ENCODE measurements at regions not wholly inside any gene's neighbourhood (a gene's known extent, or its start where the extent isn't known, plus 50 kb on each side); places are given as distances from the start of the nearest gene placed in this dataset.
"Not testable (repeated sequence)": the region's sequence is repeated elsewhere in the genome, so short reads cannot be mapped to it uniquely, and the experiment has no call there.

- not testable (repeated sequence) for DNase-seq (ENCODE audit: low spot score)
Measured at GRCh38 chr7:65145710-65146109, 139.2 kb upstream of the ERV3-1 start.

- DNase-seq (ENCODE audit: low spot score): not testable (repeated sequence)
Measured at GRCh38 chr7:65145008-65145407, 138.5 kb upstream of the ERV3-1 start.

- not testable (repeated sequence) for DNase-seq (ENCODE audit: low spot score)
Measured at GRCh38 chr7:65144557-65144956, 138.1 kb upstream of the ERV3-1 start.

GRCh38 chr7:65144119-65144518 lies 137.6 kb upstream of the ERV3-1 start:
- DNase-seq (ENCODE audit: low spot score): not testable (repeated sequence)

GRCh38 chr7:65141894-65142293 lies 135.4 kb upstream of the ERV3-1 start:
- not testable (repeated sequence) for DNase-seq (ENCODE audit: low spot score)

GRCh38 chr7:65141405-65141778 lies 134.9 kb upstream of the ERV3-1 start:
- peak; percentile 42 for DNase-seq (ENCODE audit: low spot score)

- DNase-seq (ENCODE audit: low spot score): not testable (repeated sequence)
Measured at GRCh38 chr7:65140543-65141404, 134.3 kb upstream of the ERV3-1 start.

GRCh38 chr7:65136850-65137249 lies 130.4 kb upstream of the ERV3-1 start:
- DNase-seq (ENCODE audit: low spot score): not testable (repeated sequence)

GRCh38 chr7:65133087-65133486 lies 126.6 kb upstream of the ERV3-1 start:
- not testable (repeated sequence) for DNase-seq (ENCODE audit: low spot score)

GRCh38 chr7:65132256-65132655 lies 125.8 kb upstream of the ERV3-1 start:
- DNase-seq (ENCODE audit: low spot score): not testable (repeated sequence)

- DNase-seq (ENCODE audit: low spot score): not testable (repeated sequence)
Measured at GRCh38 chr7:65127364-65127763, 120.9 kb upstream of the ERV3-1 start.

GRCh38 chr7:65124600-65124999 lies 118.1 kb upstream of the ERV3-1 start:
- not testable (repeated sequence) for DNase-seq (ENCODE audit: low spot score)

- DNase-seq (ENCODE audit: low spot score): not testable (repeated sequence)
Measured at GRCh38 chr7:65105650-65106203, 99.2 kb upstream of the ERV3-1 start.

- not testable (repeated sequence) for DNase-seq (ENCODE audit: low spot score)
Measured at GRCh38 chr7:65100499-65100898, 94.0 kb upstream of the ERV3-1 start.

GRCh38 chr7:65081669-65082055 lies 75.2 kb upstream of the ERV3-1 start:
- DNase-seq (ENCODE audit: low spot score): not testable (repeated sequence)

- peak; percentile 94 for DNase-seq (ENCODE audit: low spot score)
Measured at GRCh38 chr7:65080799-65081668, 74.5 kb upstream of the ERV3-1 start.

- DNase-seq (ENCODE audit: low spot score): not testable (repeated sequence)
Measured at GRCh38 chr7:65074959-65075358, 68.5 kb upstream of the ERV3-1 start.

GRCh38 chr7:65073160-65073559 lies 66.7 kb upstream of the ERV3-1 start:
- DNase-seq (ENCODE audit: low spot score): not testable (repeated sequence)

- not testable (repeated sequence) for DNase-seq (ENCODE audit: low spot score)
Measured at GRCh38 chr7:65071854-65072431, 65.5 kb upstream of the ERV3-1 start.

- not testable (repeated sequence) for DNase-seq (ENCODE audit: low spot score)
Measured at GRCh38 chr7:65069476-65069875, 63.0 kb upstream of the ERV3-1 start.

GRCh38 chr7:65062566-65062965 lies 56.1 kb upstream of the ERV3-1 start:
- DNase-seq (ENCODE audit: low spot score): not testable (repeated sequence)

- not testable (repeated sequence) for DNase-seq (ENCODE audit: low spot score)
Measured at GRCh38 chr7:65059247-65059646, 52.8 kb upstream of the ERV3-1 start.

Measured in ecto neural progenitor cell (in vitro differentiated cells).